ENCODE measurements at regions not wholly inside any gene's neighbourhood (a gene's known extent, or its start where the extent isn't known, plus 50 kb on each side); places are given as distances from the start of the nearest gene placed in this dataset.

DNA sequence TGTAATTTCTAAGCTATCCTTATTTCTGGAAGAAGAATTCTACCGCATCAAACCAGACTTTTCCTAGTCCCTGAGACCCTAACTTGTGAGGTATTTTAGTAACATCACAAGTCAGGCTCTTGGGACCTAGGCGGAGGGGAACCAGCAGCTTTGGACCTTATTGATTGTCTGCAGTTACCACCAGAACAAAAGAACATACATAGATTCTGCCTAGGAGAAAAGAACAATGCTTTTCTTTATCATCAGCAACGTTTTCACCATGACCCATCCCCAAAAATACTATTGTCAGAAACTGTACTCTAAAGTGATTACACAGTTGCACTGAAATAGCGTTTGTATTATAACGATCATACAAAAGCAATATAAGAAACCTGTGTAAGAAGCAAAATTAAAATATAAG, 860.4 kb downstream of the USP25 start:
- TF ChIP-seq, protein P1, sequence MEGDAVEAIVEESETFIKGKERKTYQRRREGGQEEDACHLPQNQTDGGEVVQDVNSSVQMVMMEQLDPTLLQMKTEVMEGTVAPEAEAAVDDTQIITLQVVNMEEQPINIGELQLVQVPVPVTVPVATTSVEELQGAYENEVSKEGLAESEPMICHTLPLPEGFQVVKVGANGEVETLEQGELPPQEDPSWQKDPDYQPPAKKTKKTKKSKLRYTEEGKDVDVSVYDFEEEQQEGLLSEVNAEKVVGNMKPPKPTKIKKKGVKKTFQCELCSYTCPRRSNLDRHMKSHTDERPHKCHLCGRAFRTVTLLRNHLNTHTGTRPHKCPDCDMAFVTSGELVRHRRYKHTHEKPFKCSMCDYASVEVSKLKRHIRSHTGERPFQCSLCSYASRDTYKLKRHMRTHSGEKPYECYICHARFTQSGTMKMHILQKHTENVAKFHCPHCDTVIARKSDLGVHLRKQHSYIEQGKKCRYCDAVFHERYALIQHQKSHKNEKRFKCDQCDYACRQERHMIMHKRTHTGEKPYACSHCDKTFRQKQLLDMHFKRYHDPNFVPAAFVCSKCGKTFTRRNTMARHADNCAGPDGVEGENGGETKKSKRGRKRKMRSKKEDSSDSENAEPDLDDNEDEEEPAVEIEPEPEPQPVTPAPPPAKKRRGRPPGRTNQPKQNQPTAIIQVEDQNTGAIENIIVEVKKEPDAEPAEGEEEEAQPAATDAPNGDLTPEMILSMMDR (IDR thresholded peaks at IDR 0.05; ENCODE audit: unreplicated experiment) = no peak

DNA sequence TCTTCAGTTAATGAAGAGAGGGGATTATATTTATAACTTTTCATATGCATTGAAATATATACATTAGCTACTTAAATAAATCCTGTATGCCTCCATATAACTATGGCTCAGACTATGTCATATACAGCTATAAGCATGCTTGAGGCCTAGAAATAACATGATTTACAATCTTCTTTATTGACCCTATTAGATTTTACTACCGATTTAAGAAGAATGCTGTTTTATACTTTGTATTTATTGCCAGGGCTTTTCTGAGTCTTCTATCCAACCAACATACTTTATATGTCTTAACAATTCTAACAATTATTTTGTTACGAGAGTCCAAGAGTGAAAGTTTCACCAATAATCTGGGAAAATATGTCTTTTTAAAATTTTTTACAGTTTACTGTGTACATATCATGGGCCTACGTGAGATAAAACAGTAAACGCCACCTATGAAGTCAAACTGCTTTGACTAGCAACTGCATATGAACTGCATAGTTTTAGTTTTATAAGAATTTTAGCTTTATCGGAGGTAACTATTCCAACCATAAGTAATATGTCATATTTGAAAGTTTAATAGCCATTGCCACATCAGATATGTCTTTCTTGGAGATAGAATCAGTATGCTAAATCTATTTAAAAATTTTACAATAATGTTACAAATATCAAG, 861.0 kb downstream of the USP25 start:
- H3K27ac Mint-ChIP-seq (ENCODE audit: unreplicated experiment) = no peak overlapping the region

More for the DNA sequence above, 860.4 kb downstream of the USP25 start:
- Mint-ChIP-seq H3K36me3 (ENCODE audit: low read depth, unreplicated experiment) (no peaks in the 10 kb centered on the region), H3K4me1 (ENCODE audit: unreplicated experiment) (no peaks in the 10 kb centered on the region), H3K4me3 (ENCODE audit: unreplicated experiment) (no peak overlapping the region), H3K9me3 (ENCODE audit: unreplicated experiment) (no peaks in the 10 kb centered on the region), H3K27ac (ENCODE audit: unreplicated experiment) (no peak overlapping the region), H3K27me3 (ENCODE audit: unreplicated experiment) (no peaks in the 10 kb centered on the region)
- no peak for DNase-seq (ENCODE audit: low spot score)

DNA sequence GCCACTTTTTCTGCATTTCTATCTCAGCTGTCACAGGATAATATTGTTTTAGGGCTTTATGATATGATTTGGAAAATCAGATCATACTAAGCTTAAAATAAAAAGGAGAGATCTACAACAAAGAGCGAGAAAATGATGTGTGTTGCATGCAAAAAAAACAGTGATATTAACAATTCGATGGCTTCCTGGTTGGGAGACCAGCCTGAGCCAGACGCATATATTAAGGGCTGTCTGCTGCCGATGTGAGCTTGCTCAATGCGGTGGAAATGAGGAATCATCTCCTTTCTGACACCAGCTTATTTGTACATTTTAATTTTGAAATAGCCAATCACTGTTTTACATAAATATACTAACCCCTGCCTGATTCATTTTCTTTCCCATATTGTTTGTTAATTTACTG, 862.6 kb downstream of the USP25 start:
- Mint-ChIP-seq H3K9me3 (ENCODE audit: unreplicated experiment) (no peaks in the 10 kb centered on the region), H3K4me1 (ENCODE audit: unreplicated experiment) (no peaks in the 10 kb centered on the region), H3K27ac (ENCODE audit: unreplicated experiment) (no peak overlapping the region), H3K36me3 (ENCODE audit: low read depth, unreplicated experiment) (no peaks in the 10 kb centered on the region), H3K27me3 (ENCODE audit: unreplicated experiment) (peaks cover 3% of the 10 kb centered on the region), H3K4me3 (ENCODE audit: unreplicated experiment) (no peak overlapping the region)
- DNase-seq (ENCODE audit: low spot score) = no peak
- TF ChIP-seq, protein P1 (IDR thresholded peaks at IDR 0.05; ENCODE audit: unreplicated experiment) = no peak

More for the DNA sequence above, 861.0 kb downstream of the USP25 start:
- TF ChIP-seq, protein P1 (IDR thresholded peaks at IDR 0.05; ENCODE audit: unreplicated experiment) = no peak
- Mint-ChIP-seq H3K4me3 (ENCODE audit: unreplicated experiment) (no peak overlapping the region), H3K9me3 (ENCODE audit: unreplicated experiment) (no peaks in the 10 kb centered on the region), H3K4me1 (ENCODE audit: unreplicated experiment) (no peaks in the 10 kb centered on the region), H3K36me3 (ENCODE audit: low read depth, unreplicated experiment) (no peaks in the 10 kb centered on the region), H3K27me3 (ENCODE audit: unreplicated experiment) (no peaks in the 10 kb centered on the region)
- no peak for DNase-seq (ENCODE audit: low spot score)

DNA sequence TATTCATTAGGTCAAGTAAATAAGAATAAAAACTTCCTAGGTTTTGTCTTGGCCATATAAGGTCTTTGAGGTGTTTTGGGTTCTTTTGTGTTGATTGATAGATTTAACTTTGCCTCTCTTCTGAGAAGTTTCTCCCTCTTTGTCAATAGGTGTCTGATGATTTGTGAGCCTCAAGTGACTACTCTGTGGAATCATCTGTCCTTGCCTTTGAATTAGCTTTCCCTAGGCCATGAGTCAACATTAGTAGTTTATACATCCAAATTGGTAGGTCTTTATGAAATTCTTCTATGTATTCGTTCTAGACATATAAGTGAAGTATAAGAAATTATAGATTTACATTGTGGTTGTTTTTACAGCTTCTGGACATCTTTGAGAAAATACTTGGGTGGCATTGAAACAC, 864.4 kb downstream of the USP25 start:
- H3K4me1 Mint-ChIP-seq (ENCODE audit: unreplicated experiment) = no peaks in the 10 kb centered on the region
- TF ChIP-seq, protein P1 (IDR thresholded peaks at IDR 0.05; ENCODE audit: unreplicated experiment) = no peak
- no peak for DNase-seq (ENCODE audit: low spot score)
- no peak overlapping the region for H3K27ac Mint-ChIP-seq (ENCODE audit: unreplicated experiment)
- H3K9me3 Mint-ChIP-seq (ENCODE audit: unreplicated experiment) = no peaks in the 10 kb centered on the region
- H3K36me3 Mint-ChIP-seq (ENCODE audit: low read depth, unreplicated experiment) = no peaks in the 10 kb centered on the region
- H3K27me3 Mint-ChIP-seq (ENCODE audit: unreplicated experiment) = peaks cover 5% of the 10 kb centered on the region
- H3K4me3 Mint-ChIP-seq (ENCODE audit: unreplicated experiment) = no peak overlapping the region

DNA sequence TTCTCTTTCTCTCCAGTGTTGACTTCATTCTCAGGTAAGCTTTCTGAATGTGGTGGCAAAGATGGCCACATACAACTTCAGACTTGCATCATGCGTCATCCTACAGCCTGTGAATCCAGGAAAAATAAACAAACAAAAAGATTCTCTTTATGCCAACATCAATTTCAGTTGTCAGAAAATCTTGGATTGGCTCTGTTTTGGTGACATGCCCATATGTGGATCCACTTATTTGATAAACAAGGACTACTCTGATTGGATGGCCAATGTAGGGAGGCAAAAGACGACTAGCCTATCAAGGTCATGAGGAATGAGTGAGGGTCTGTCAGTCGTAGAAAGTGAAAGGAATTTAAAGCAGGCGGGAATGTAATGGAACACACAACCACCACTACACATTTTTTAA, 866.6 kb downstream of the USP25 start:
- no peaks in the 10 kb centered on the region for H3K9me3 Mint-ChIP-seq (ENCODE audit: unreplicated experiment)
- no peak overlapping the region for H3K4me3 Mint-ChIP-seq (ENCODE audit: unreplicated experiment)
- no peaks in the 10 kb centered on the region for H3K4me1 Mint-ChIP-seq (ENCODE audit: unreplicated experiment)
- TF ChIP-seq, protein P1 (IDR thresholded peaks at IDR 0.05; ENCODE audit: unreplicated experiment) = no peak
- peaks cover 5% of the 10 kb centered on the region for H3K27me3 Mint-ChIP-seq (ENCODE audit: unreplicated experiment)
- no peaks in the 10 kb centered on the region for H3K36me3 Mint-ChIP-seq (ENCODE audit: low read depth, unreplicated experiment)
- DNase-seq (ENCODE audit: low spot score) = no peak
- no peak overlapping the region for H3K27ac Mint-ChIP-seq (ENCODE audit: unreplicated experiment)
